ENCODE measurements at regions not wholly inside any gene's neighbourhood (a gene's known extent, or its start where the extent isn't known, plus 50 kb on each side); places are given as distances from the start of the nearest gene placed in this dataset.

DNA sequence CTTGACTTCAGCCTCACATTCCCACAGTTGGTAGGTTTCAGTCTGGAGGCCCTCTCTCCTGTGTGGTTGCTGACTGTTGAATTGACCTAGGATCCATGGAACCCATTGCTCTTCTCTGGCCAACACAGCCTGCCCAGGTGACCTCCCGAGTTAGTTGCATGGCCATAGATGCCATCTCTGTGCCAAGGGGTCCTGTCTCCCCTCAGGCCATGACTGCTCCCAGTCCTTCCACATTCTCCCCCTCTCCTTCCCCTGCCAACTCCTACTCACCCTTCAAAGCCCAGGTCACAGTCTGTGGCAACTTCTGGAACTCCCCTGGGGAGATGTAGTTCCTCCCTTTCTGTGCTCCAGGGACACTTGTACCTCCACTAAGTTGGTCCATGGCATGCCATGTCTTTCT, 67.3 kb upstream of the GRB10 start:
- TF ChIP-seq, protein P1, sequence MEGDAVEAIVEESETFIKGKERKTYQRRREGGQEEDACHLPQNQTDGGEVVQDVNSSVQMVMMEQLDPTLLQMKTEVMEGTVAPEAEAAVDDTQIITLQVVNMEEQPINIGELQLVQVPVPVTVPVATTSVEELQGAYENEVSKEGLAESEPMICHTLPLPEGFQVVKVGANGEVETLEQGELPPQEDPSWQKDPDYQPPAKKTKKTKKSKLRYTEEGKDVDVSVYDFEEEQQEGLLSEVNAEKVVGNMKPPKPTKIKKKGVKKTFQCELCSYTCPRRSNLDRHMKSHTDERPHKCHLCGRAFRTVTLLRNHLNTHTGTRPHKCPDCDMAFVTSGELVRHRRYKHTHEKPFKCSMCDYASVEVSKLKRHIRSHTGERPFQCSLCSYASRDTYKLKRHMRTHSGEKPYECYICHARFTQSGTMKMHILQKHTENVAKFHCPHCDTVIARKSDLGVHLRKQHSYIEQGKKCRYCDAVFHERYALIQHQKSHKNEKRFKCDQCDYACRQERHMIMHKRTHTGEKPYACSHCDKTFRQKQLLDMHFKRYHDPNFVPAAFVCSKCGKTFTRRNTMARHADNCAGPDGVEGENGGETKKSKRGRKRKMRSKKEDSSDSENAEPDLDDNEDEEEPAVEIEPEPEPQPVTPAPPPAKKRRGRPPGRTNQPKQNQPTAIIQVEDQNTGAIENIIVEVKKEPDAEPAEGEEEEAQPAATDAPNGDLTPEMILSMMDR (IDR thresholded peaks at IDR 0.05; ENCODE audit: low read length), result no peak
- no peak for TF ChIP-seq EZH2 (optimal IDR thresholded peaks at IDR 0.05; ENCODE audit: low read depth, low read length)

Measured in MM.1S (cell line).